DND-41 (cell line): ENCODE measurements at regions not wholly inside any gene's neighbourhood (a gene's known extent, or its start where the extent isn't known, plus 50 kb on each side); places are given as distances from the start of the nearest gene placed in this dataset.

Source experiments
- ATAC-seq: fragments of 200-7000 bp; cut with Tn5 transposase; 3 replicates; pipeline ENCODE4 v1.9.1; 2021; ENCODE audit warnings: low read depth; ENCODE audit not compliant: insufficient read depth
- DNase-seq: peaks from one replicate; pipeline ENCODE4 v3.0.0-alpha.2; 2020
- H2AFZ ChIP-seq: 2 replicates; pipeline ENCODE4 v1.6.0; 2012; ENCODE audit warnings: low read depth, low read length
- H3K27ac ChIP-seq: 2 replicates; pipeline ENCODE4 v1.5.1; 2012; ENCODE audit warnings: low read length, inconsistent platforms
- H3K27me3 ChIP-seq: fragments of 200-600 bp; sonication (generic); 2 replicates; pipeline ENCODE4 v1.6.0; 2012; ENCODE audit warnings: low read length, mild to moderate bottlenecking, inconsistent platforms; ENCODE audit not compliant: insufficient read depth, poor library complexity
- H3K36me3 ChIP-seq: 2 replicates; pipeline ENCODE4 v1.5.1; 2012; ENCODE audit warnings: low read length, inconsistent platforms; ENCODE audit not compliant: insufficient read depth
- H3K4me1 ChIP-seq: 2 replicates; pipeline ENCODE4 v1.5.1; 2012; ENCODE audit warnings: mild to moderate bottlenecking, low read length; ENCODE audit not compliant: insufficient read depth
- H3K4me2 ChIP-seq: 2 replicates; pipeline ENCODE4 v1.6.0; 2012; ENCODE audit warnings: mild to moderate bottlenecking, moderate library complexity, low read length, inconsistent platforms; ENCODE audit not compliant: insufficient read depth
- H3K4me3 ChIP-seq, 2 experiments: fragments of 200-600 bp in 1 of 2; shearing (Covaris generic) in 1 of 2; 2 replicates each; pipeline ENCODE4 v1.5.1; 2012 to 2016; ENCODE audit warnings: inconsistent platforms in 2 of 2, low read length in 2 of 2, mild to moderate bottlenecking in 2 of 2, low read depth in 1 of 2, moderate library complexity in 1 of 2
- H3K79me2 ChIP-seq: 2 replicates; pipeline ENCODE4 v1.6.0; 2012; ENCODE audit warnings: low read length, inconsistent platforms; ENCODE audit not compliant: insufficient read depth
- H3K9ac ChIP-seq: 2 replicates; pipeline ENCODE4 v1.6.0; 2012; ENCODE audit warnings: low read depth, mild to moderate bottlenecking, inconsistent platforms, low read length, moderate library complexity
- H3K9me3 ChIP-seq: 2 replicates; pipeline ENCODE4 v1.5.1; 2012; ENCODE audit warnings: low read length, moderate library complexity, mild to moderate bottlenecking, inconsistent platforms; ENCODE audit not compliant: insufficient read depth, severe bottlenecking
- H4K20me1 ChIP-seq: 2 replicates; pipeline ENCODE4 v1.6.0; 2012; ENCODE audit warnings: low read length; ENCODE audit not compliant: insufficient read depth
- EZH2 ChIP-seq: IDR thresholded peaks from 3 replicates; pipeline ENCODE4 v1.6.1; 2012; ENCODE audit warnings: borderline replicate concordance, low read depth, mild to moderate bottlenecking, moderate library complexity, low read length, inconsistent platforms; ENCODE audit not compliant: severe bottlenecking
- TF ChIP-seq, protein P1 (sequence below): IDR thresholded peaks from 2 replicates; pipeline ENCODE4 v1.5.1; 2012; ENCODE audit warnings: borderline replicate concordance, low read length, moderate library complexity, mild to moderate bottlenecking; ENCODE audit not compliant: poor library complexity, severe bottlenecking; ENCODE audit errors: extremely low read depth

DNA sequence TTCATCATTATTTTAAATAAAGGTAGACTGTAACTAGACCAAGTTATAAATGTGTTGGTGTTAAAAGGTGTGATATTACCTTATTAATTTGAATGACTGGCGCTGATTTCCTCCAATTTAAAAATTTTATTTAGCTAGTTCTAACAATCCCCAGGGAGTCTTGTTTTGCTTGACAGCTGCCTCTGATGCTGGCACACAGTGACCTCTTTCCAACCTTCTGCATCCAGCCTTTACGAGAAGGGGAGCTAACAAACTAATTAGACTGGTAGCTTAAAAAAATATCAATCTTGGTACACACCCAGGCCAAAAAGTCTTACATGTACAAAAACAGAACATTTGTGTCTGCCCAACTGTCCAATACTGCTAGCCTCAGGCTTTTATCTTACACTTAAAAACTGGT is 51.8 kb upstream of the ENPEP start:
- no peaks in the 10 kb centered on the region for H3K36me3 ChIP-seq
- H3K27me3 ChIP-seq, result no peaks in the 10 kb centered on the region
- no peaks in the 10 kb centered on the region for H3K9me3 ChIP-seq
- no peaks in the 10 kb centered on the region for H3K79me2 ChIP-seq
- H3K9ac ChIP-seq, result no peak overlapping the region
- no peak for TF ChIP-seq EZH2
- TF ChIP-seq, protein P1, sequence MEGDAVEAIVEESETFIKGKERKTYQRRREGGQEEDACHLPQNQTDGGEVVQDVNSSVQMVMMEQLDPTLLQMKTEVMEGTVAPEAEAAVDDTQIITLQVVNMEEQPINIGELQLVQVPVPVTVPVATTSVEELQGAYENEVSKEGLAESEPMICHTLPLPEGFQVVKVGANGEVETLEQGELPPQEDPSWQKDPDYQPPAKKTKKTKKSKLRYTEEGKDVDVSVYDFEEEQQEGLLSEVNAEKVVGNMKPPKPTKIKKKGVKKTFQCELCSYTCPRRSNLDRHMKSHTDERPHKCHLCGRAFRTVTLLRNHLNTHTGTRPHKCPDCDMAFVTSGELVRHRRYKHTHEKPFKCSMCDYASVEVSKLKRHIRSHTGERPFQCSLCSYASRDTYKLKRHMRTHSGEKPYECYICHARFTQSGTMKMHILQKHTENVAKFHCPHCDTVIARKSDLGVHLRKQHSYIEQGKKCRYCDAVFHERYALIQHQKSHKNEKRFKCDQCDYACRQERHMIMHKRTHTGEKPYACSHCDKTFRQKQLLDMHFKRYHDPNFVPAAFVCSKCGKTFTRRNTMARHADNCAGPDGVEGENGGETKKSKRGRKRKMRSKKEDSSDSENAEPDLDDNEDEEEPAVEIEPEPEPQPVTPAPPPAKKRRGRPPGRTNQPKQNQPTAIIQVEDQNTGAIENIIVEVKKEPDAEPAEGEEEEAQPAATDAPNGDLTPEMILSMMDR, result no peak
- no peaks in the 10 kb centered on the region for H4K20me1 ChIP-seq
- H3K4me3 ChIP-seq, result no peak overlapping the region
- DNase-seq, result no peak
- H2AFZ ChIP-seq, result no peak overlapping the region
- H3K4me1 ChIP-seq, result no peaks in the 10 kb centered on the region
- ATAC-seq, result no peak
- H3K27ac ChIP-seq, result no peak overlapping the region
- H3K4me2 ChIP-seq, result no peak overlapping the region

DNA sequence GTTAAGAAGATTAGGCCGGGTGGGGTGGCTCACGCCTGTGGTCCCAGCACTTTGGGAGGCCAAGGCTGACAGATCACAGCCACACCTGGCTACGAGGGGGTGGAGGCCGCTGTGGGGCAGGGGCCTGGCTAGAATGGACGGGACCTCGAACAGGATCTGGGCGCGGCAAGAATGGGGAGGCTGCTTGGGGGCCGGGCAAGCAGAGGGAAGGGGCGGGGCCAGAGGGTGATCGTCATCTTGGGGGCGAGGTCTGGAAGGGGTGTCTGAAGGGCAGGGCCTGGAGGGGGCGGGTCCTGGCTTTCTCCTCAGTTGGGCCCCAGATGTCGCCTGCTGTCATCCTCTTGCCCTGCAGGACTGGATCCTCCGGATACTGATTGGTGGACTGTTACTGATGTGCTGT is 57.3 kb upstream of the ENPEP start:
- no peaks in the 10 kb centered on the region for H3K27me3 ChIP-seq
- no peak overlapping the region for H3K4me3 ChIP-seq
- ATAC-seq (no peak), DNase-seq (no peak)
- no peak overlapping the region for H3K27ac ChIP-seq
- no peak overlapping the region for H3K9ac ChIP-seq
- TF ChIP-seq, protein P1, result no peak
- no peak for TF ChIP-seq EZH2
- H3K4me2 ChIP-seq, result no peak overlapping the region
- no peak overlapping the region for H2AFZ ChIP-seq
- no peaks in the 10 kb centered on the region for H4K20me1 ChIP-seq
- no peaks in the 10 kb centered on the region for H3K9me3 ChIP-seq
- H3K4me1 ChIP-seq, result peaks cover 12% of the 10 kb centered on the region
- H3K79me2 ChIP-seq, result no peaks in the 10 kb centered on the region
- no peaks in the 10 kb centered on the region for H3K36me3 ChIP-seq

DNA sequence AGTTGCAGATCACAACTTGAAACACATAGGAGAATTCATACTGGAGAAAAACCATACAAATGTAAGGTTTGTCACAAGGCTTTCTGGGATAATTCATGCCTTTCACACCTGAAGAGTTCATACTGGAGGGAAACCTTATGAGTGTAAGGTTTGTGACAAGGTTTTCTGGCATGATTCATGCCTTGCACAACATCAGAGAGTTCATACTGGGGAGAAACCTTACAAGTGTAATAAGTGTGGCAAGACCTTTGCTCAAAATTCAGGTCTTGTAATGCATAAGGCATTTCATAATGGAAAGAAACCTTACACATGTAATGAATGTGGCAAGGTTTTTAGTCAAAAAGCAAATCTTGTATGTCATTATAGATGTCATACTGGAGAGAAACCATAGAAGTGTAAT is 58.8 kb upstream of the ENPEP start:
- peaks cover 20% of the 10 kb centered on the region for H3K4me1 ChIP-seq
- H3K9me3 ChIP-seq, result no peaks in the 10 kb centered on the region
- H2AFZ ChIP-seq, result no peak overlapping the region
- TF ChIP-seq EZH2, result no peak
- no peaks in the 10 kb centered on the region for H3K27me3 ChIP-seq
- no peak overlapping the region for H3K4me3 ChIP-seq
- ATAC-seq (no peak), DNase-seq (no peak)
- no peak overlapping the region for H3K4me2 ChIP-seq
- no peaks in the 10 kb centered on the region for H3K79me2 ChIP-seq
- H3K27ac ChIP-seq, result no peak overlapping the region
- H3K9ac ChIP-seq, result no peak overlapping the region
- H3K36me3 ChIP-seq, result no peaks in the 10 kb centered on the region
- no peaks in the 10 kb centered on the region for H4K20me1 ChIP-seq

DNA sequence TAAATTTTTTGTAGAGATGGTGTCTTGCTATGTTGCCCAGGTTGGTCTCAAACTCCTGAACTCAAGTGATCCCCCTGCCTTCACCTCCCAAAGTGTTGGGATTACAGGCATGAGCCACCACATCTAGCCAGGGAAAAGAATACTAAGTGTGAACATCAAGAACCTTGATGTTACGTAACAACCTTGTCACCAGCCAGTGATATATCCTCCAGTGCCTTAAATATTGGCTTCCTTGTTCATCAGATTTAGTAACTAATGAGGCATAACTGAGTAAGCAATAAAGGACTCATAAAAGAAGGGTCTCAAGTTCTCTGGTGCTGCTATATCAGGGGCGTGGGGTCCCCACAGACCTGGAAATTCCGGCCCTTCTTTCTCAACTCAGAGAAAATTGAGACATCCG is 60.5 kb upstream of the ENPEP start:
- Histone ChIP-seq H3K27ac (no peak overlapping the region), H4K20me1 (no peaks in the 10 kb centered on the region), H3K4me1 (peaks cover 20% of the 10 kb centered on the region), H3K79me2 (no peaks in the 10 kb centered on the region), H3K4me3 (no peak overlapping the region), H3K9ac (no peak overlapping the region), H3K36me3 (no peaks in the 10 kb centered on the region), H3K4me2 (no peak overlapping the region), H3K9me3 (no peaks in the 10 kb centered on the region), H2AFZ (no peak overlapping the region), H3K27me3 (no peaks in the 10 kb centered on the region)
- ATAC-seq (no peak), DNase-seq (no peak)
- TF ChIP-seq, protein P1, result no peak
